ENCODE measurements at regions not wholly inside any gene's neighbourhood (a gene's known extent, or its start where the extent isn't known, plus 50 kb on each side); places are given as distances from the start of the nearest gene placed in this dataset.

- TF ChIP-seq POLR2A (IDR thresholded peaks at IDR 0.05) (no peak), CTCF (IDR thresholded peaks at IDR 0.05) (no peak)
Measured at GRCh38 chr11:80722629-80723028, 1281.8 kb upstream of the TENM4 start.

Data from adrenal gland (tissue), 5 donors.